Prostate gland (tissue), 2 donors: ENCODE measurements at regions not wholly inside any gene's neighbourhood (a gene's known extent, or its start where the extent isn't known, plus 50 kb on each side); places are given as distances from the start of the nearest gene placed in this dataset.

Experiments
- POLR2A ChIP-seq: fragments of 450-650 bp; IDR thresholded peaks from one replicate; pipeline ENCODE4 v1.6.1; 2016; ENCODE audit warnings: antibody characterized with exemption, mild to moderate bottlenecking
- TF ChIP-seq, protein P1 (sequence below), 4 experiments: fragments of 200-600 bp in 2 of 4; fragments of 450-650 bp in 2 of 4; sonication (generic) in 2 of 4; IDR thresholded peaks; 1 replicate in 3 of 4; 2 replicates in 1 of 4; pipeline ENCODE4 v1.5.1; 2016 to 2019; ENCODE audit warnings: antibody characterized with exemption in 4 of 4, mild to moderate bottlenecking in 2 of 4, moderate library complexity in 2 of 4

DNA sequence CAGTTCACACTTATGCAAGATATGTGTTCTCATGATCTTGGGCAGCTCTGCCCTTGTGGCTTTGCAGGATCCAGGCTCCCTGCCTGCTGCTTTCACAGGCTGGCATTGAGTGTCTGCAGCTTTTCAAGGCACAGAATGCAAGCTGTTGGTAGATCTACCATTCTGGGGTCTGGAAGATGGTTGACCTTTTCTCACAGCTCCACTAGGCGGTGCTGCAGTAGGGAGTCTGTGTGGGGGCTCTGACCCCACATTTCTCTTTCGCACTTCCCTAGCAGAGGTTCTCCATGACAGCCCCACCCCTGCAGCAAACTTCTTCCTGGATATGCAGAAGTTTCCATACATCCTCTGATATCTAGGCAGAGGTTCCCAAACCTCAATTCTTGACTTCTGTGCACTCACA is 500.5 kb downstream of the BRINP3 start:
- TF ChIP-seq, protein P1, sequence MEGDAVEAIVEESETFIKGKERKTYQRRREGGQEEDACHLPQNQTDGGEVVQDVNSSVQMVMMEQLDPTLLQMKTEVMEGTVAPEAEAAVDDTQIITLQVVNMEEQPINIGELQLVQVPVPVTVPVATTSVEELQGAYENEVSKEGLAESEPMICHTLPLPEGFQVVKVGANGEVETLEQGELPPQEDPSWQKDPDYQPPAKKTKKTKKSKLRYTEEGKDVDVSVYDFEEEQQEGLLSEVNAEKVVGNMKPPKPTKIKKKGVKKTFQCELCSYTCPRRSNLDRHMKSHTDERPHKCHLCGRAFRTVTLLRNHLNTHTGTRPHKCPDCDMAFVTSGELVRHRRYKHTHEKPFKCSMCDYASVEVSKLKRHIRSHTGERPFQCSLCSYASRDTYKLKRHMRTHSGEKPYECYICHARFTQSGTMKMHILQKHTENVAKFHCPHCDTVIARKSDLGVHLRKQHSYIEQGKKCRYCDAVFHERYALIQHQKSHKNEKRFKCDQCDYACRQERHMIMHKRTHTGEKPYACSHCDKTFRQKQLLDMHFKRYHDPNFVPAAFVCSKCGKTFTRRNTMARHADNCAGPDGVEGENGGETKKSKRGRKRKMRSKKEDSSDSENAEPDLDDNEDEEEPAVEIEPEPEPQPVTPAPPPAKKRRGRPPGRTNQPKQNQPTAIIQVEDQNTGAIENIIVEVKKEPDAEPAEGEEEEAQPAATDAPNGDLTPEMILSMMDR (IDR thresholded peaks at IDR 0.05): no peak
- no peak for TF ChIP-seq POLR2A
